Gastroesophageal sphincter (tissue), 3 donors: ENCODE measurements at regions not wholly inside any gene's neighbourhood (a gene's known extent, or its start where the extent isn't known, plus 50 kb on each side); places are given as distances from the start of the nearest gene placed in this dataset.

Experiments used
- POLR2A ChIP-seq, 2 donors: fragments of 450-650 bp; IDR thresholded peaks; one replicate each; pipeline ENCODE4 v1.6.1; 2017; ENCODE audit warnings: antibody characterized with exemption in 2 of 2, mild to moderate bottlenecking in 2 of 2, moderate library complexity in 1 of 2
- POLR2AphosphoS5 ChIP-seq: sonication (generic); formaldehyde crosslinking; IDR thresholded peaks from one replicate; pipeline ENCODE4 v1.6.1; 2017; ENCODE audit warnings: antibody characterized with exemption
- TF ChIP-seq, protein P1 (sequence below), 4 experiments: fragments of 200-600 bp in 2 of 4; fragments of 450-650 bp in 2 of 4; sonication (generic) in 1 of 4; IDR thresholded peaks; one replicate each; pipeline ENCODE4 v1.5.1; 2017 to 2019; ENCODE audit warnings: antibody characterized with exemption in 4 of 4, mild to moderate bottlenecking in 2 of 4, moderate library complexity in 2 of 4

DNA sequence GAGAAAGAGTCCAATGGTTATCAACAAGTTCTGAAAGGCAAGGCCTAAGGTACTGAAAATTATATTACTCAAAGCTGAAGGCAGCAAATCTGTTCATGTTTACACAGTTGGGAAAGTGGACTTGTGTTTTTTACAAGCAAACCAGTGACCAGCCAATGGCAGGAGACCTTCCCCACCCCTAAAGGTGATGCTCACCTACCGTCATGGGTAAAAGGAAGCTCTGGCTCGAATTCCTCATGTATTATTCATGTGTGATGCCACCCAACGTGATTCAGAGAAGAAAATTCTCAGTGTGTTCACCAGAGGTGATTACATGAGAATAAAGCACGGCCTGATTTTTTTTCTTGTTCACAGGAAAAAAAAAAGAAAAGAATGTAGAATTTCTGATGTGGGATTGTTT, 1161.2 kb upstream of the SEL1L start:
- no peak for TF ChIP-seq POLR2A (IDR thresholded peaks at IDR 0.05)
- TF ChIP-seq POLR2AphosphoS5 = no peak
- TF ChIP-seq, protein P1, sequence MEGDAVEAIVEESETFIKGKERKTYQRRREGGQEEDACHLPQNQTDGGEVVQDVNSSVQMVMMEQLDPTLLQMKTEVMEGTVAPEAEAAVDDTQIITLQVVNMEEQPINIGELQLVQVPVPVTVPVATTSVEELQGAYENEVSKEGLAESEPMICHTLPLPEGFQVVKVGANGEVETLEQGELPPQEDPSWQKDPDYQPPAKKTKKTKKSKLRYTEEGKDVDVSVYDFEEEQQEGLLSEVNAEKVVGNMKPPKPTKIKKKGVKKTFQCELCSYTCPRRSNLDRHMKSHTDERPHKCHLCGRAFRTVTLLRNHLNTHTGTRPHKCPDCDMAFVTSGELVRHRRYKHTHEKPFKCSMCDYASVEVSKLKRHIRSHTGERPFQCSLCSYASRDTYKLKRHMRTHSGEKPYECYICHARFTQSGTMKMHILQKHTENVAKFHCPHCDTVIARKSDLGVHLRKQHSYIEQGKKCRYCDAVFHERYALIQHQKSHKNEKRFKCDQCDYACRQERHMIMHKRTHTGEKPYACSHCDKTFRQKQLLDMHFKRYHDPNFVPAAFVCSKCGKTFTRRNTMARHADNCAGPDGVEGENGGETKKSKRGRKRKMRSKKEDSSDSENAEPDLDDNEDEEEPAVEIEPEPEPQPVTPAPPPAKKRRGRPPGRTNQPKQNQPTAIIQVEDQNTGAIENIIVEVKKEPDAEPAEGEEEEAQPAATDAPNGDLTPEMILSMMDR (IDR thresholded peaks at IDR 0.05) = no peak
